Body of pancreas (tissue), 4 donors: ENCODE measurements at regions not wholly inside any gene's neighbourhood (a gene's known extent, or its start where the extent isn't known, plus 50 kb on each side); places are given as distances from the start of the nearest gene placed in this dataset.

Source experiments
- ATAC-seq: fragments of 150-250 bp; one replicate; pipeline ENCODE4 v1.9.1; 2016
- DNase-seq, 4 donors: peaks; one replicate each; pipeline ENCODE4 v3.0.0-alpha.2; 2019
- H3K27ac ChIP-seq, 4 donors: fragments of 200-600 bp; sonication (generic); 1 replicate in 3 of 4; 2 replicates in 1 of 4; pipeline versions ENCODE4 v1.5.1 to v1.6.1; 2016 to 2019; ENCODE audit warnings: mild to moderate bottlenecking in 1 of 4, mixed read lengths in 1 of 4, moderate library complexity in 1 of 4
- H3K27me3 ChIP-seq, 2 donors: fragments of 200-600 bp; sonication (generic); one replicate each; pipeline ENCODE4 v1.6.0; 2016; ENCODE audit warnings: mild to moderate bottlenecking in 1 of 2
- H3K36me3 ChIP-seq, 2 donors: fragments of 200-600 bp; sonication (generic); replicated peaks in 1 of 2; 2 replicates each; pipeline ENCODE4 v1.5.1; 2016; ENCODE audit warnings: low read depth in 2 of 2; ENCODE audit not compliant: insufficient read depth in 1 of 2
- H3K4me1 ChIP-seq: fragments of 200-600 bp; sonication (generic); one replicate; pipeline ENCODE4 v1.6.0; 2016
- H3K4me3 ChIP-seq, 2 donors: fragments of 200-600 bp; sonication (generic); 1 replicate in 1 of 2; 2 replicates in 1 of 2; pipeline ENCODE4 v1.5.1; 2016 to 2019
- H3K9me3 ChIP-seq, 3 donors: fragments of 200-600 bp; sonication (generic); 1 replicate in 2 of 3; 2 replicates in 1 of 3; pipeline ENCODE4 v1.5.1; 2016
- POLR2A ChIP-seq, 3 donors: fragments of 450-650 bp; IDR thresholded peaks; one replicate each; pipeline ENCODE4 v1.6.1; 2016; ENCODE audit warnings: antibody characterized with exemption in 3 of 3, mild to moderate bottlenecking in 2 of 3
- WGBS, 2 donors: methylation state at CpG; one replicate each; pipeline ENCODE4 v1.1.5; 2017; 5-methylcytosine and 5-hydroxymethylcytosine counted together
- intact Hi-C: fragments of 100-400 bp; cut with DNase I; formaldehyde crosslinking; loops from one replicate; pipeline ENCODE4 v1.15.1; 2023
- TF ChIP-seq, protein P1 (sequence below), 7 experiments: fragments of 450-650 bp in 4 of 7; fragments of 200-600 bp in 3 of 7; sonication (generic) in 3 of 7; IDR thresholded peaks; one replicate each; pipeline ENCODE4 v1.5.1; 2016 to 2019; ENCODE audit warnings: antibody characterized with exemption in 7 of 7

DNA sequence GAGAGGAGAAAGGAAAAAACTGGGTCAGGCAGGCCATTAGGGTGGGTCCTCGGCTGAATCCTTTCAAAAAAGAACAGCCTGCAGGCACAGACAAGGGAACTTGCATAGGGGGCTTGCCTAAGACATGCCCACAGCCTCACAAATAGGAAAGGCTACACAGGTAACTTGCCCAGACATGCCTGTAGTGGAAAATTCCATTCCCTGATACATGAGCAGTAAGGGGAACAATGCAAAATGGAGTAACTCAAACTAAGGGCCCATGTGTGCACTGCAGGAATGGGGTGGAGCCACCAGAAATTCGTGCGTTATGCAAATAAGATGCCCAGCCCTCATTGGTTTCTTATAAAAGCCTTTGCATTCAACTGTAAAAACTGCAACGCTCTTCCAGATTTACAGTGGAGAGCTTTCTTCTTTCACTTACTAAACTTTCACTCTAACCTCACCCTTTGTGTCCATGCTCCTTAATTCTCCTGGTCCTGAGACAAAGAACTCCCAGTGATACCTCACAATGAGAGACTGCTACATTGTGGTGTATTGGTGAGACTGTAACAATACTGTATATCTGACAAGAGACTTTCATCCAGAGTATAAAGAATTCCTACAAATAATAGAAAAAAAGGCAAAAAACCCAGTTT lies 59.5 kb upstream of the SLITRK1 start:
- ATAC-seq (no peak), DNase-seq (no peak)
- H3K4me1 ChIP-seq: no peaks in the 10 kb centered on the region
- 81 to 91% methylated on average over 4 of the region's 4 CpGs for WGBS, 2 donors
- no peak overlapping the region for H3K27ac ChIP-seq
- no peak for TF ChIP-seq POLR2A (IDR thresholded peaks at IDR 0.05)
- TF ChIP-seq, protein P1, sequence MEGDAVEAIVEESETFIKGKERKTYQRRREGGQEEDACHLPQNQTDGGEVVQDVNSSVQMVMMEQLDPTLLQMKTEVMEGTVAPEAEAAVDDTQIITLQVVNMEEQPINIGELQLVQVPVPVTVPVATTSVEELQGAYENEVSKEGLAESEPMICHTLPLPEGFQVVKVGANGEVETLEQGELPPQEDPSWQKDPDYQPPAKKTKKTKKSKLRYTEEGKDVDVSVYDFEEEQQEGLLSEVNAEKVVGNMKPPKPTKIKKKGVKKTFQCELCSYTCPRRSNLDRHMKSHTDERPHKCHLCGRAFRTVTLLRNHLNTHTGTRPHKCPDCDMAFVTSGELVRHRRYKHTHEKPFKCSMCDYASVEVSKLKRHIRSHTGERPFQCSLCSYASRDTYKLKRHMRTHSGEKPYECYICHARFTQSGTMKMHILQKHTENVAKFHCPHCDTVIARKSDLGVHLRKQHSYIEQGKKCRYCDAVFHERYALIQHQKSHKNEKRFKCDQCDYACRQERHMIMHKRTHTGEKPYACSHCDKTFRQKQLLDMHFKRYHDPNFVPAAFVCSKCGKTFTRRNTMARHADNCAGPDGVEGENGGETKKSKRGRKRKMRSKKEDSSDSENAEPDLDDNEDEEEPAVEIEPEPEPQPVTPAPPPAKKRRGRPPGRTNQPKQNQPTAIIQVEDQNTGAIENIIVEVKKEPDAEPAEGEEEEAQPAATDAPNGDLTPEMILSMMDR (IDR thresholded peaks at IDR 0.05): no peak
- no peaks in the 10 kb centered on the region for H3K36me3 ChIP-seq
- no peak overlapping the region for H3K4me3 ChIP-seq
- intact Hi-C loops: no loop called here
- H3K27me3 ChIP-seq: no peaks in the 10 kb centered on the region
- H3K9me3 ChIP-seq: no peaks in the 10 kb centered on the region

DNA sequence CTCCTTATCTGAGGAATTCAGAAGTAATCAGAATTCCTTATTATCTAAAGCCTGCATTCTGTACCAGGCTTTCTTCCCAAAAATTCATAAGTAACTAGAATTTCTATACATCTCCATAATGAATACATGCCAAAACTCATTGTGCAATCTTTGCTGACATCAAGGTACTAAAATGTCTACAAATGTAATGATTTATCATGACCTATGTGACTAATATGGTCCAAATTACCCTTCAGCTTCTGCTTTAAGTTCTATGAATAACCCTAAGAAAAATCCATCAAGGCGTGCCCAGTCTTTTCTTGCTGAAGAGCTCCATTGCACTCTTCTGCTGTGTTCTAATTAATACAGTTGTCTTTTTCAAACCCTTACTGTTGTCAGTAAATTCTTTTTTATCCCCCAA lies 58.5 kb upstream of the SLITRK1 start:
- WGBS, 2 donors: 91 to 94% methylated on average over 1 of the region's 1 CpG
- Histone ChIP-seq H3K9me3 (no peaks in the 10 kb centered on the region), H3K36me3 (no peaks in the 10 kb centered on the region), H3K4me3 (no peak overlapping the region), H3K27ac (no peak overlapping the region), H3K27me3 (no peaks in the 10 kb centered on the region), H3K4me1 (no peaks in the 10 kb centered on the region)
- ATAC-seq: no peak
- no peak for DNase-seq
- intact Hi-C loops: no loop called here
- no peak for TF ChIP-seq POLR2A (IDR thresholded peaks at IDR 0.05)
- TF ChIP-seq, protein P1 (IDR thresholded peaks at IDR 0.05): no peak

DNA sequence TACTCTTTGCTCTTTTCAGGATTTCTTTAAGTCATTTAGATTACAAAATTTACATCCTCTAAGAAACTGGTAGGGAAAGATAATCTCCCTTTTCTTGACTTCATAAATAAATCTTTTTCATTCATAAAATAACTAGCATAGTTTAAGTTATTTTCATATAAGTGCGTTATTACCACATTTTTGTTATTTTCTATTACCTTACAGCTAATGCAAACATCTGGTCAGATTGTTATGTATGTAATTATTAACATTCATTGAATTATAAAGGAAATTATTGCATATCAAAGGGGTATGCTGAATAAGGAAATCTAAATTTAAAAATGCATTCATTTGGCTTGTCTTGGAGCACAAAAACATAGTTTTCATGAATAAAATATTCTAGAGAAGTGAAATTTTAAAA lies 55.3 kb upstream of the SLITRK1 start:
- no peak for DNase-seq
- WGBS, 2 donors: 78 to 92% methylated on average over 1 of the region's 1 CpG

DNA sequence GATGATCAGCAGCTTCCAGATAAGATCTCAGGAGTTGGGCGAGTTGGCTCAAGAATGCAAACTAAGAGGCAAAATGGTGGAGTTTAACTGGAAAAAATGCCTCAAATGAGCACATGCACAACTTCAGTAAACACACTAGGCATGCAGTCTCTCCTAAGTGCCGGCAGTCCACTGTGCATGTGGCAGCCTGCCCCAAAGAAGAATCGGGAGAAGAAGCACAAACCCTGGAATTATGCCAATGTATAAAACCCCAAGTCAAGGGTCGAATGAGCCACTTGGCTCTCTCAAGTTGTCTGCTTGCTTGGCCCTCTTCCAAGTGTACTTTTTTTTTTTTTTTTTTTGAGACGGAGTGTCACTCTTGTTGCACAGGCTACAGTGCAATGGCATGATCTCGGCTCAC lies 53.3 kb upstream of the SLITRK1 start:
- Histone ChIP-seq H3K4me3 (no peak overlapping the region), H3K27me3 (no peaks in the 10 kb centered on the region), H3K27ac (no peak overlapping the region), H3K9me3 (no peaks in the 10 kb centered on the region), H3K36me3 (no peaks in the 10 kb centered on the region), H3K4me1 (no peaks in the 10 kb centered on the region)
- TF ChIP-seq, protein P1 (IDR thresholded peaks at IDR 0.05): no peak
- no peak for TF ChIP-seq POLR2A (IDR thresholded peaks at IDR 0.05)
- WGBS, 2 donors: 68 to 71% methylated on average over 6 of the region's 6 CpGs
- DNase-seq (no peak), ATAC-seq (no peak)
- intact Hi-C loops: no loop called here

More for the DNA sequence above, 55.3 kb upstream of the SLITRK1 start:
- H3K4me3 ChIP-seq: no peak overlapping the region
- H3K36me3 ChIP-seq: no peaks in the 10 kb centered on the region
- intact Hi-C loops: no loop called here
- no peaks in the 10 kb centered on the region for H3K4me1 ChIP-seq
- no peaks in the 10 kb centered on the region for H3K9me3 ChIP-seq
- no peak overlapping the region for H3K27ac ChIP-seq
- TF ChIP-seq POLR2A (IDR thresholded peaks at IDR 0.05): no peak
- TF ChIP-seq, protein P1 (IDR thresholded peaks at IDR 0.05): no peak
- ATAC-seq: no peak
- no peaks in the 10 kb centered on the region for H3K27me3 ChIP-seq
